GM18870 (cell line): ENCODE measurements at regions not wholly inside any gene's neighbourhood (a gene's known extent, or its start where the extent isn't known, plus 50 kb on each side); places are given as distances from the start of the nearest gene placed in this dataset.
A peak's percentile ranks its signal among the peaks of the same experiment; 100 is the strongest.

Source experiments
- ATAC-seq: cut with Tn5 transposase; IDR thresholded peaks from one replicate; pipeline ENCODE4 v1.9.1; 2021; ENCODE audit warnings: moderate library complexity; ENCODE audit not compliant: unreplicated experiment

GRCh38 chr5:44868541-44868940 lies 59.8 kb downstream of the MRPS30 start:
- no peak for ATAC-seq

- no peak for ATAC-seq
Observed at GRCh38 chr5:44869928-44870327, 61.2 kb downstream of the MRPS30 start.

GRCh38 chr5:44870430-44870829 lies 61.7 kb downstream of the MRPS30 start:
- ATAC-seq = no peak

- no peak for ATAC-seq
Observed at GRCh38 chr5:44871401-44871800, 62.7 kb downstream of the MRPS30 start.

DNA sequence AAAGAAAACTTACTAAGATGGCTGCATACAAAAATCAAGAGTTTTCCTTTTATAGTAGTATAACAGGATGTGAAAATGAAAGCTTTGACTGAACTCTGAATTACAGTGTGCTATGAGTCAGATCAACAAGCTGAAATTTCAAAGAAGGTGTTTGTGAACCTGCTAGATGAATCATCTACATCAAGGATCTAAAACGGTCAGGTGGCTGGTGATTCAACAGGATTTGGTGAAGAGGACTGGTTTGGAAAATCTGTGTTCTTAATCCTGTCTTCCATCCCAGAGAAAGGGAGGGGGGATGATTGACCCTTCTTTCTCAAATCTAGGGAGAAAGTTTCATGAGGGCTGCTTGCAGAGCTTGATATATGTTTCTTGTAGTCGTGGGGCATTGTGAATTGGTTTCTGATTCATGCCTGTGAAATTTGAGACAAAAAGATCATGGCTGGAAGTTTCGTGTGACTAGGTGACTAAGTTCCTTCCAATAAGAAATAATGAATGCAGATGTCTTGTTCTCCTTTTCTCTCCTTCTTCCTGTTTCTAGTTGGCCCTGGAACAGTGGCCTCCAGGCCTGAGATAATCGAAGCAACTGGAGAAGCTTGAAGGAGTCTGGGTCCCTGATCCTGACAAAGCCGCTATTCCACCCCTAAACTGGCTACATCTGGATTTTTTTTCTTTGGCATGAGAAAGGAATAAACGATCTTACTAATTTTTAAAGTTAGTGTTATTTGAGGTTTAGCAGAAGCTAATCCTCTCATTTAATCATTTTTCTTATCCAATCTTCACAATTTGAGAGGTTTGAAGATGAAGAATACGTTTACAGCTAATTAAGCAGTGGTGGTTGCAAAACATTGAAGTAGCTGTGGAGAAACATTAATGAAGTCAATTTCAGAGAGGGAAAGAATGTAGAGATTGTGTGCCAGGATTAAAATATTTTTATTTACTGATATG lies 67.2 kb downstream of the MRPS30 start:
- ATAC-seq = peak; percentile 100

GRCh38 chr5:44881266-44881665 lies 72.5 kb downstream of the MRPS30 start:
- no peak for ATAC-seq

- ATAC-seq = no peak
Observed at GRCh38 chr5:44884036-44884435, 75.3 kb downstream of the MRPS30 start.

GRCh38 chr5:44885903-44886302 lies 77.2 kb downstream of the MRPS30 start:
- ATAC-seq = peak; percentile 95

DNA sequence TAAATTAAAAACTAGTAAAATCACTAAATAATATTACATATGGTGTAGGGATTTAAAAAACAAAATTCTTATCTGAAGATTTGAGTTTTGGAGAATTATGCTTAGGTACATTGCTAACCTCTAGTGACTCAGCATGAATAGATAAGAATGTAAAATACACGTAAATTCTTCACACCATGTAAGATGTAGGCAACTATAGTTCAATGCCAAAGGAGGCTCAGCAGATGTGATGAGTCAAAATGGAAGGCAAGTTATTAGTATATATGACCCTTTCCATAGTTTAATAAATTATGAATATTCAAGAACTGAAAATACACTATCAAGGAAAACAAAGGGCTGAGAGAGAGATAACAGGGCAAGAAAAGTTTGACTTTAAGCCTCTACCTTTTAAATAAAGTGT lies 79.0 kb downstream of the MRPS30 start:
- ATAC-seq = peak; percentile 70

GRCh38 chr5:44888435-44888834 lies 79.7 kb downstream of the MRPS30 start:
- no peak for ATAC-seq

DNA sequence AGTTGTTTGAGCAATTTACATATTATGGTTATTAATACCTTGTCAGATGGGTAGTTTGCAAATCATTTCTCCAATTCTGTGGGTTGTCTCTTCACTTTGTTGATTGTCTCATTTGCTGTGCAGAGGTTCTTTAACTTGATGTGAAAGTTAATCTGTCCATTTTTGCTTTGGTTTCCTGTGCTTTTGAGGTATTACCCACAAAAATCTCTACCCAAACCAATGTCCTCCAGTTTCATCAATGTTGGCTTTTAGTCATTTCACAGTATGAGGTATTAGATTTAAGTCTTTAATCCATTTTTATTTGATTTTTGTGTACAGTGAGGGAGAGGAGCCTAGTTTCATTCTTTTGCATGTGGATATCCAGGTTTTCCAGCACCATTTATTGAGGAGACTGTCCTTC lies 82.4 kb downstream of the MRPS30 start:
- no peak for ATAC-seq

- ATAC-seq = peak; percentile 49
Observed at GRCh38 chr5:44900273-44900954, 91.7 kb downstream of the MRPS30 start.

DNA sequence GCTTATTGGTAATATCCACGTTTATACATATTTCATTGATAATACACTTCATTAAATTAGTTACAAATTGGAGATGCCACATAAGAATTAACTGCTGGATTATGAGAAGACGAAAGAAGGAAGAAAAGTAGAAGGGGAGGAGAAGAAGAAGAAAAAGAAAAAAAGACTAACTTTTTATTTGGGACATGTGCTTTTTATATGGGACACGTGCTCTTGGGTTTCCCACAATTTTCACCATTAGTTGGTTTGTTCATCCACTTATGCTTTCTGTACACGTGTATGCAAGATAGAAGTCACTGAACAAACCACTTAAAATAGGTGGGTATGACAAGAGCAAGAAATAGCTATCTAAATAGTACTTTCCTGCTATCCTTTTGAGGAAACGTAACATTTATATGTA lies 98.6 kb downstream of the MRPS30 start:
- no peak for ATAC-seq

DNA sequence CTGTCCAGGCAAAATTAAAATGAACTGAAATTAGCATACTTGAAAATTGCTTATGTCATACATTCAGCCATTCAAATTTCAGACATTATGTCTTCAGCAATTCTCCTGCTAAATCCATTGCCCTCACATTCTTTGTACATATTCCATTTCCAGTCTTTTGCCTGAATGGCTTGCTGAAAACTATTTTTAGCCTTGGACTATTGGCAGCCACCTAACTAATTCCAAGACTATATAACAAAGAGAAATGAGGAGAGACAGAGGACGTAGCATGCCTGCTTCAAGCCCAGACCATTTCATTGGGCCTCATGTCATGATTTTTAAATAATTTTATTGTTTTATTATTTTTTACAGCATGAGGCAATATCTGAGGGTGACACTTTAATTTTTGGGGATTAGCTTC lies 100.3 kb downstream of the MRPS30 start:
- no peak for ATAC-seq

DNA sequence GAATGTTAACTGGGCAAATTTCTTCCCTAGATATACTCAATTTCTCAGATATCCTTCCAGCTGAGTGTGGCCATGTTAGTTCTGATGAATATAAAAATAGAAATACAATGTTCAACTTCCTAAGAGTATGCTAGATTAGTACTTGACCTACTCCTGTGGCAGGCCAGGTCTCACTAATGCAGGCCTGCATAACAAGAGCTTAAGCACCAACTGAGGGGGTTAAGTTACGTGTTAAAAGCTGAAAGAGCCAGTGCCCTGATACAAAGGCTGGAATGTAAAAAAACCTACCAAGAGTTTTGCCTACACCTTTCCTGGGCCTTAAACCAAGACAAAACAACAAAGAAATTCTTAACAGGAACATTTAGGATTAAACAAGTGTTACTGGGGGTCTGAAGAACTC lies 102.8 kb downstream of the MRPS30 start:
- no peak for ATAC-seq

DNA sequence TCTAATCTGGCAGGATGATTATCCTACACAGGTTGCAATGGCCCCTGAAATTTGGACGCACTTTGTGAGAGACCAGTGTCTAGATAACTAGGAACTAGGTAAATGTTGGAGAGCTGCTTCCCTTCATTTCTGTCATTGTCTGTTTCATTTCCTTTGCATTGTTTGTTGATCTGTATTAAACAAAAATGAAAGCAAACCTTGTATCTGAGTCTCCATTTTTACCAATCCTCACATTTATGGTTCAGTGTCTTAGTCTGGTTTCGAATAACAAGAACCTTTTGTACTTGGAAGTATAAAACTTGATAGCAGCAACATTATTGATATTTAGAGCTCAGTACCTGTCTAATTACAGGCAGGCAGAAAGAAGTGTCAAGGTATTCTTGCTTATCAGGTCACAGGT lies 105.5 kb downstream of the MRPS30 start:
- ATAC-seq = no peak

DNA sequence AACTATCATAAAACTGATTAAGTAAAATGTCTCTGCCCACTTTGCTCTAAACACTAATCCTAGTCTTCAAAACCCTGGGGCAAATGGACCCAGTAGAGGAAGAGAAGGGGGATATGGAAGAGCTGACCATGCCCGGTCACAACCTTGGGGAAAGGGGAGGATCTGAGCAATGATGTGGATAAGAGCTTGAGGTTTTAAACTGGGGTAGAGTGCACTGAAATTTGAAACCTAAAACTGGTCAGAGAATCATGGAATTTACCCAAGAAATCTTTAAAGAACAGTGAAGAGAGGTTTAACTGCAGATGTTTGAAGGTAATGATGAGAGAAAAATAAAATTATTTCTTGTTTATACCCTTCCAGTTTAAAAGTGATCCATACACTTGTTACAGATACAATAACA lies 110.8 kb downstream of the MRPS30 start:
- ATAC-seq = no peak

DNA sequence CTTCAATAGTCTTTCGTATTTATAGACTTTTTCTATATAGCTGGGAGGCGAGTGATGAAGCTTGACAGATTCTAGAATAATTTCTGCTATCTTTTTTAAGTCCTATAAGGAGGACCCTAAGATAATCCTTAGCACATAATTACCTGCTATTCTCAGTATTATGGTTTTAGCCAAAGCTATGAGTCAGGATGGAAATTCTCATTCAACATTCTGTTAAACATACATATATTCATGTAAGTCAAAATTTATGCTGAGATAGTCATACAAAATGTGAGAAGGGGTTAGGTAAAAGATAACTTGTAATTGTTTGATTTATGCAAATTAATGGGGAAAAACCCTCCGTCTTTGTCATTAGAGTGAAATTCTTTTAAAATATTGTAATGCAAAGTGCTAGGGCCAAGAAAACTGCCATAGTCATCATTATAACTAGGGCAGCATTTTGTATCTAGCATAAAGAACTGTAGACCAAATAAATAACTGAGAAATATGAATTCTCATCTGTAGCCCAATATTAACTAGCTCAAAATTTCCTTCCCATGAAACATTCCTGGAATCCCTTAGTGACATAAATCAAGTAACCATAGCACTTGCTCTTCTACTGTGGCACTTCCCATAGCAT lies 118.5 kb downstream of the MRPS30 start:
- ATAC-seq = no peak

GRCh38 chr5:44932922-44933585 lies 124.3 kb downstream of the MRPS30 start:
- ATAC-seq = peak; percentile 99

- peak; percentile 38 for ATAC-seq
Observed at GRCh38 chr5:44933686-44934085, 124.9 kb downstream of the MRPS30 start.

- ATAC-seq = no peak
Observed at GRCh38 chr5:44935262-44935661, 126.5 kb downstream of the MRPS30 start.
